ENCODE measurements at regions not wholly inside any gene's neighbourhood (a gene's known extent, or its start where the extent isn't known, plus 50 kb on each side); places are given as distances from the start of the nearest gene placed in this dataset.

GRCh38 chr5:174384509-174384947 lies 339.0 kb downstream of the NSG2 start:
- DNase-seq (ENCODE audit: low read depth, low spot score): no peak
- peaks cover 3% of the 10 kb centered on the region for H3K9me3 Mint-ChIP-seq
- H3K27me3 Mint-ChIP-seq (ENCODE audit: low read depth): peaks cover 14% of the 10 kb centered on the region
- H3K36me3 Mint-ChIP-seq (ENCODE audit: low read depth): no peaks in the 10 kb centered on the region
- H3K27ac Mint-ChIP-seq (ENCODE audit: unreplicated experiment): no peak overlapping the region
- H3K4me1 Mint-ChIP-seq: peaks cover 5% of the 10 kb centered on the region
- no peak for TF ChIP-seq CTCF (conservative IDR thresholded peaks at IDR 0.05)
- H3K4me3 Mint-ChIP-seq: no peak overlapping the region

- H3K27ac Mint-ChIP-seq (ENCODE audit: unreplicated experiment): no peak overlapping the region
- peaks cover 22% of the 10 kb centered on the region for H3K27me3 Mint-ChIP-seq (ENCODE audit: low read depth)
- TF ChIP-seq CTCF (conservative IDR thresholded peaks at IDR 0.05): no peak
- H3K4me1 Mint-ChIP-seq: peaks cover 5% of the 10 kb centered on the region
- no peaks in the 10 kb centered on the region for H3K36me3 Mint-ChIP-seq (ENCODE audit: low read depth)
- no peak for DNase-seq (ENCODE audit: low read depth, low spot score)
- no peak overlapping the region for H3K4me3 Mint-ChIP-seq
- H3K9me3 Mint-ChIP-seq: no peaks in the 10 kb centered on the region
Observed at GRCh38 chr5:174386306-174386705, 338.1 kb upstream of the MSX2 start.

GRCh38 chr5:174386846-174387245 lies 337.5 kb upstream of the MSX2 start:
- Mint-ChIP-seq H3K27me3 (ENCODE audit: low read depth) (peaks cover 27% of the 10 kb centered on the region), H3K4me1 (peaks cover 5% of the 10 kb centered on the region), H3K4me3 (no peak overlapping the region), H3K27ac (ENCODE audit: unreplicated experiment) (no peak overlapping the region), H3K9me3 (no peaks in the 10 kb centered on the region), H3K36me3 (ENCODE audit: low read depth) (no peaks in the 10 kb centered on the region)
- no peak for DNase-seq (ENCODE audit: low read depth, low spot score)
- no peak for TF ChIP-seq CTCF (conservative IDR thresholded peaks at IDR 0.05)

GRCh38 chr5:174387448-174387847 lies 336.9 kb upstream of the MSX2 start:
- Mint-ChIP-seq H3K27ac (ENCODE audit: unreplicated experiment) (no peak overlapping the region), H3K4me1 (peaks cover 5% of the 10 kb centered on the region), H3K27me3 (ENCODE audit: low read depth) (peaks cover 31% of the 10 kb centered on the region), H3K36me3 (ENCODE audit: low read depth) (no peaks in the 10 kb centered on the region), H3K4me3 (no peak overlapping the region), H3K9me3 (no peaks in the 10 kb centered on the region)
- DNase-seq (ENCODE audit: low read depth, low spot score): no peak
- no peak for TF ChIP-seq CTCF (conservative IDR thresholded peaks at IDR 0.05)

GRCh38 chr5:174392892-174393291 lies 331.5 kb upstream of the MSX2 start:
- Mint-ChIP-seq H3K4me3 (no peak overlapping the region), H3K9me3 (no peaks in the 10 kb centered on the region), H3K27me3 (ENCODE audit: low read depth) (peaks cover 40% of the 10 kb centered on the region), H3K27ac (ENCODE audit: unreplicated experiment) (no peak overlapping the region), H3K4me1 (no peaks in the 10 kb centered on the region), H3K36me3 (ENCODE audit: low read depth) (no peaks in the 10 kb centered on the region)
- TF ChIP-seq CTCF (conservative IDR thresholded peaks at IDR 0.05): no peak
- no peak for DNase-seq (ENCODE audit: low read depth, low spot score)

GRCh38 chr5:174396541-174396940 lies 327.8 kb upstream of the MSX2 start:
- H3K4me3 Mint-ChIP-seq: no peak overlapping the region

More at GRCh38 chr5:174396541-174396940, 327.8 kb upstream of the MSX2 start:
- no peaks in the 10 kb centered on the region for H3K9me3 Mint-ChIP-seq
- no peaks in the 10 kb centered on the region for H3K36me3 Mint-ChIP-seq (ENCODE audit: low read depth)
- H3K27ac Mint-ChIP-seq (ENCODE audit: unreplicated experiment): no peak overlapping the region
- H3K4me1 Mint-ChIP-seq: no peaks in the 10 kb centered on the region
- H3K27me3 Mint-ChIP-seq (ENCODE audit: low read depth): peaks cover 30% of the 10 kb centered on the region
- no peak for TF ChIP-seq CTCF (conservative IDR thresholded peaks at IDR 0.05)
- DNase-seq (ENCODE audit: low read depth, low spot score): no peak
